ENCODE measurements at regions not wholly inside any gene's neighbourhood (a gene's known extent, or its start where the extent isn't known, plus 50 kb on each side); places are given as distances from the start of the nearest gene placed in this dataset.

DNA sequence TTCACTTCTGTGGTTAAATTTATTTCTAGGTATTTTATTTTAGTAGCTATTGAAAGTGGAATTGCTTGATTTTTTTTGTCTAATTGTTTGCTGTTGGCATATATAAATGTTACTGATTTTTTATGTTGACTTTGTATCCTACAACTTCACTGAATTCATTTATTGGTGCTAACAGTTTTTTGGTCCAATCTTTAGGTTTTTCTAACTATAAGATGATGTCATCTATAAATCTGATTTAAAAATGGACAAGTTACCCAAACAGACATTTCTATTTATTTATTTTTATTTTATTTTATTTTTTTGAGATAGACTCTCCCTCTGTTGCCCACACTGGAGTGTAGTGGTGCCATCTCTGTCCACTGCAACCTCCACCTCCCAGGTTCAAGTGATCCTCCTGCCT lies 162.3 kb downstream of the COX7C start:
- Histone ChIP-seq H3K4me1 (ENCODE audit: control insufficient read depth in 2 of 2, insufficient read depth in 2 of 2, low read length in 2 of 2) (no peaks in the 10 kb centered on the region), H3K9me3 (ENCODE audit: control extremely low read depth in 1 of 3, control insufficient read depth in 2 of 3, insufficient read depth in 1 of 3, low read length in 2 of 3) (peaks cover 0 to 2% (median 0%) of the 10 kb centered on the region in 3 donors), H4K20me1 (ENCODE audit: control insufficient read depth, insufficient read depth, low read length, poor library complexity, severe bottlenecking) (no peaks in the 10 kb centered on the region), H3K4me2 (replicated peaks; ENCODE audit: low read depth, low read length, poor library complexity, severe bottlenecking) (no peak overlapping the region), H3K27ac (ENCODE audit: low read length in 2 of 2) (no peak overlapping the region), H3K27me3 (replicated peaks in 1 of 4; ENCODE audit: control extremely low read depth in 1 of 4, control insufficient read depth in 3 of 4, insufficient read depth in 4 of 4, low read length in 3 of 4) (no peaks in the 10 kb centered on the region), H3K9ac (ENCODE audit: low read length) (no peak overlapping the region), H3K79me2 (ENCODE audit: control insufficient read depth, insufficient read depth, low read length) (no peaks in the 10 kb centered on the region), H3K4me3 (ENCODE audit: control extremely low read depth in 1 of 5, extremely low read depth in 1 of 5, insufficient read depth in 1 of 5, low read depth in 2 of 5, low read length in 4 of 5) (no peak overlapping the region), H3K36me3 (replicated peaks in 1 of 2; ENCODE audit: control extremely low read depth in 1 of 2, control insufficient read depth in 1 of 2, extremely low read depth in 1 of 2, insufficient read depth in 2 of 2, low read length in 1 of 2) (no peaks in the 10 kb centered on the region), H2AFZ (ENCODE audit: insufficient read depth, low read depth, low read length, poor library complexity, severe bottlenecking) (no peak overlapping the region)
- CTCF ChIA-PET, result no interaction called here
- H3K4me1 Mint-ChIP-seq, result no peaks in the 10 kb centered on the region
- TF ChIP-seq, protein P1, sequence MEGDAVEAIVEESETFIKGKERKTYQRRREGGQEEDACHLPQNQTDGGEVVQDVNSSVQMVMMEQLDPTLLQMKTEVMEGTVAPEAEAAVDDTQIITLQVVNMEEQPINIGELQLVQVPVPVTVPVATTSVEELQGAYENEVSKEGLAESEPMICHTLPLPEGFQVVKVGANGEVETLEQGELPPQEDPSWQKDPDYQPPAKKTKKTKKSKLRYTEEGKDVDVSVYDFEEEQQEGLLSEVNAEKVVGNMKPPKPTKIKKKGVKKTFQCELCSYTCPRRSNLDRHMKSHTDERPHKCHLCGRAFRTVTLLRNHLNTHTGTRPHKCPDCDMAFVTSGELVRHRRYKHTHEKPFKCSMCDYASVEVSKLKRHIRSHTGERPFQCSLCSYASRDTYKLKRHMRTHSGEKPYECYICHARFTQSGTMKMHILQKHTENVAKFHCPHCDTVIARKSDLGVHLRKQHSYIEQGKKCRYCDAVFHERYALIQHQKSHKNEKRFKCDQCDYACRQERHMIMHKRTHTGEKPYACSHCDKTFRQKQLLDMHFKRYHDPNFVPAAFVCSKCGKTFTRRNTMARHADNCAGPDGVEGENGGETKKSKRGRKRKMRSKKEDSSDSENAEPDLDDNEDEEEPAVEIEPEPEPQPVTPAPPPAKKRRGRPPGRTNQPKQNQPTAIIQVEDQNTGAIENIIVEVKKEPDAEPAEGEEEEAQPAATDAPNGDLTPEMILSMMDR (IDR thresholded peaks at IDR 0.05), result no peak
- TF ChIP-seq EZH2 (IDR thresholded peaks at IDR 0.05; ENCODE audit: borderline replicate concordance, insufficient read depth, low read depth, low read length, poor library complexity, severe bottlenecking), result no peak
- no peaks in the 10 kb centered on the region for H3K27me3 Mint-ChIP-seq
- no peak overlapping the region for H3K4me3 Mint-ChIP-seq
- intact Hi-C loops (cut with micrococcal nuclease), result no loop called here
- ATAC-seq (ENCODE audit: low read depth) (no peak), DNase-seq (no peak)
- H3K27ac Mint-ChIP-seq, result no peak overlapping the region
- no peaks in the 10 kb centered on the region for H3K9me3 Mint-ChIP-seq (ENCODE audit: insufficient read depth)
- POLR2A ChIA-PET, result no interaction called here

DNA sequence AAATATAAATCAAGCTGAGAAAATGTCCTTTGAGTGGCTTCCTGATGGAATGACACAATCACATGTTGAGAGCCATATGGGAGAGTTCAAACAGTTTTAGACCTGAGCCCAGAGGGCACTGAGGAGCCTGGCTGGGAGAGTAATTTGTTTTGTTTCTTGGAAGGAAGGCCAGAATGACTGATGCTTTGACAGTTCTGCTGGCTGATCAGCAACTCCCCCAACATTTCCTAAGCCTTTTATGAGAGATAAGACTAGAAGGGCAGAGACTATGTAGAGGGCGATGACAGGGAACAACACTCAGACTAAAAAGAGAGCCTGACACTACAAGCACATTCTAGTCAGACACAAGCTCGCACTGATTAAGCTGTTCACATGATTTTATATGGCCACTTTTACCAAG lies 169.2 kb downstream of the COX7C start:
- no peak overlapping the region for H2AFZ ChIP-seq (ENCODE audit: insufficient read depth, low read depth, low read length, poor library complexity, severe bottlenecking)
- WGBS (ENCODE audit: insufficient coverage), result 100% methylated on average over 1 of the region's 2 CpGs
- H3K4me3 Mint-ChIP-seq, result no peak overlapping the region
- H3K4me1 Mint-ChIP-seq, result no peaks in the 10 kb centered on the region
- H3K9ac ChIP-seq (ENCODE audit: low read length), result no peak overlapping the region
- no peaks in the 10 kb centered on the region for H3K36me3 ChIP-seq (replicated peaks in 1 of 2; ENCODE audit: control extremely low read depth in 1 of 2, control insufficient read depth in 1 of 2, extremely low read depth in 1 of 2, insufficient read depth in 2 of 2, low read length in 1 of 2)
- intact Hi-C loops (cut with micrococcal nuclease), result no loop called here
- ChIA-PET CTCF (no interaction called here), POLR2A (no interaction called here)
- H3K4me2 ChIP-seq (replicated peaks; ENCODE audit: low read depth, low read length, poor library complexity, severe bottlenecking), result no peak overlapping the region
- ATAC-seq (ENCODE audit: low read depth) (no peak), DNase-seq (no peak)
- no peaks in the 10 kb centered on the region for H4K20me1 ChIP-seq (ENCODE audit: control insufficient read depth, insufficient read depth, low read length, poor library complexity, severe bottlenecking)
- no peaks in the 10 kb centered on the region for H3K79me2 ChIP-seq (ENCODE audit: control insufficient read depth, insufficient read depth, low read length)
- no peaks in the 10 kb centered on the region for H3K4me1 ChIP-seq (ENCODE audit: control insufficient read depth in 2 of 2, insufficient read depth in 2 of 2, low read length in 2 of 2)
- no peaks in the 10 kb centered on the region for H3K9me3 Mint-ChIP-seq (ENCODE audit: insufficient read depth)
- no peaks in the 10 kb centered on the region for H3K27me3 Mint-ChIP-seq
- H3K9me3 ChIP-seq (ENCODE audit: control extremely low read depth in 1 of 3, control insufficient read depth in 2 of 3, insufficient read depth in 1 of 3, low read length in 2 of 3), result no peaks in the 10 kb centered on the region
- no peak overlapping the region for H3K27ac Mint-ChIP-seq
- TF ChIP-seq EZH2 (IDR thresholded peaks at IDR 0.05; ENCODE audit: borderline replicate concordance, insufficient read depth, low read depth, low read length, poor library complexity, severe bottlenecking), result no peak
- TF ChIP-seq, protein P1 (IDR thresholded peaks at IDR 0.05), result no peak
- H3K27ac ChIP-seq (ENCODE audit: low read length in 2 of 2), result no peak overlapping the region
- H3K4me3 ChIP-seq (ENCODE audit: control extremely low read depth in 1 of 5, extremely low read depth in 1 of 5, insufficient read depth in 1 of 5, low read depth in 2 of 5, low read length in 4 of 5), result no peak overlapping the region
- H3K27me3 ChIP-seq (replicated peaks in 1 of 4; ENCODE audit: control extremely low read depth in 1 of 4, control insufficient read depth in 3 of 4, insufficient read depth in 4 of 4, low read length in 3 of 4), result no peaks in the 10 kb centered on the region

Measured in B cell (primary cell).